ENCODE measurements at regions not wholly inside any gene's neighbourhood (a gene's known extent, or its start where the extent isn't known, plus 50 kb on each side); places are given as distances from the start of the nearest gene placed in this dataset.

- Histone ChIP-seq H2AFZ (replicated peaks; ENCODE audit: low read length, poor library complexity) (no peak overlapping the region), H4K5ac (ENCODE audit: low read depth, low read length) (no peak overlapping the region), H2BK5ac (ENCODE audit: low read depth, low read length, poor library complexity, severe bottlenecking) (no peak overlapping the region), H2BK15ac (ENCODE audit: low read depth, low read length) (no peak overlapping the region), H3K4me3 (ENCODE audit: insufficient read depth, low read depth, low read length) (no peak overlapping the region), H3K79me1 (ENCODE audit: low read depth in 1 of 2, low read length in 2 of 2) (no peaks in the 10 kb centered on the region), H3K4ac (ENCODE audit: low read depth, low read length) (no peak overlapping the region), H4K8ac (ENCODE audit: low read depth in 2 of 2, low read length in 2 of 2) (no peak overlapping the region), H3K18ac (ENCODE audit: low read depth, low read length) (no peak overlapping the region), H3K27me3 (ENCODE audit: control insufficient read depth, insufficient read depth, low read length) (peaks cover 79% of the 10 kb centered on the region), H3K36me3 (ENCODE audit: control insufficient read depth, insufficient read depth, low read length) (no peaks in the 10 kb centered on the region), H3K9me1 (ENCODE audit: insufficient read depth, low read length) (peaks cover 3% of the 10 kb centered on the region; the same call in 1 of the 2 replicates), H3K14ac (replicated peaks; ENCODE audit: low read depth, low read length) (no peak overlapping the region), H3K56ac (ENCODE audit: extremely low read depth, insufficient read depth, low read length) (no peak overlapping the region), H3K23ac (ENCODE audit: low read depth, low read length) (no peak overlapping the region), H2AK9ac (replicated peaks; ENCODE audit: low read depth, low read length, poor library complexity) (no peak overlapping the region), H3K4me2 (ENCODE audit: low read depth, low read length) (no peak overlapping the region), H2BK20ac (ENCODE audit: low read depth, low read length) (no peak overlapping the region), H3K9me3 (ENCODE audit: control insufficient read depth, insufficient read depth, low read length) (no peaks in the 10 kb centered on the region), H2BK120ac (ENCODE audit: low read depth, low read length) (no peak overlapping the region), H4K20me1 (ENCODE audit: insufficient read depth, low read length) (no peaks in the 10 kb centered on the region; the same call in 1 of the 2 replicates), H3K4me1 (ENCODE audit: control insufficient read depth, insufficient read depth, low read length) (no peaks in the 10 kb centered on the region), H3K27ac (ENCODE audit: insufficient read depth, low read length) (no peak overlapping the region), H3K9ac (ENCODE audit: low read depth, low read length) (no peak overlapping the region), H4K91ac (ENCODE audit: insufficient read depth, low read depth, low read length) (no peak overlapping the region), H2AK5ac (ENCODE audit: low read depth, low read length) (no peak overlapping the region)
- intact Hi-C loops (cut with micrococcal nuclease) = no loop called here
- 42% methylated on average over 6 of the region's 28 CpGs; no CpG with 5 or more reads in 1 of the 2 experiments for WGBS, 2 experiments (ENCODE audit: extremely low coverage in 2 of 2, insufficient read length in 1 of 2)
- no TSS peak for BruUV-seq (replicated peaks)
- ChIA-PET POLR2A (ENCODE audit: unreplicated experiment) (no interaction called here), CTCF (no interaction called here)
- in situ Hi-C loops (cut with MboI; ENCODE audit: low sequenced_read_pairs) = no loop called here
- dilution Hi-C loops (cut with HindIII; ENCODE audit: low sequenced_read_pairs, unreplicated experiment) = no loop called here
- ATAC-seq (ENCODE audit: low read depth) = no peak
- no peak for DNase-seq
- TF ChIP-seq POLR2A (IDR thresholded peaks at IDR 0.05; ENCODE audit: low read depth, low read length) (no peak), CHD1 (IDR thresholded peaks at IDR 0.05; ENCODE audit: low read depth, low read length) (no peak)
- TF ChIP-seq, protein P1, sequence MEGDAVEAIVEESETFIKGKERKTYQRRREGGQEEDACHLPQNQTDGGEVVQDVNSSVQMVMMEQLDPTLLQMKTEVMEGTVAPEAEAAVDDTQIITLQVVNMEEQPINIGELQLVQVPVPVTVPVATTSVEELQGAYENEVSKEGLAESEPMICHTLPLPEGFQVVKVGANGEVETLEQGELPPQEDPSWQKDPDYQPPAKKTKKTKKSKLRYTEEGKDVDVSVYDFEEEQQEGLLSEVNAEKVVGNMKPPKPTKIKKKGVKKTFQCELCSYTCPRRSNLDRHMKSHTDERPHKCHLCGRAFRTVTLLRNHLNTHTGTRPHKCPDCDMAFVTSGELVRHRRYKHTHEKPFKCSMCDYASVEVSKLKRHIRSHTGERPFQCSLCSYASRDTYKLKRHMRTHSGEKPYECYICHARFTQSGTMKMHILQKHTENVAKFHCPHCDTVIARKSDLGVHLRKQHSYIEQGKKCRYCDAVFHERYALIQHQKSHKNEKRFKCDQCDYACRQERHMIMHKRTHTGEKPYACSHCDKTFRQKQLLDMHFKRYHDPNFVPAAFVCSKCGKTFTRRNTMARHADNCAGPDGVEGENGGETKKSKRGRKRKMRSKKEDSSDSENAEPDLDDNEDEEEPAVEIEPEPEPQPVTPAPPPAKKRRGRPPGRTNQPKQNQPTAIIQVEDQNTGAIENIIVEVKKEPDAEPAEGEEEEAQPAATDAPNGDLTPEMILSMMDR (conservative IDR thresholded peaks at IDR 0.05; ENCODE audit: low read depth, low read length) = no peak
Observed at GRCh38 chr15:69664572-69665571, 212.3 kb downstream of the RPLP1 start.
